GM18520 (cell line): ENCODE measurements at regions not wholly inside any gene's neighbourhood (a gene's known extent, or its start where the extent isn't known, plus 50 kb on each side); places are given as distances from the start of the nearest gene placed in this dataset.
"Not testable (repeated sequence)": the region's sequence is repeated elsewhere in the genome, so short reads cannot be mapped to it uniquely, and the experiment has no call there.

ENCODE experiments used
- ATAC-seq: cut with Tn5 transposase; IDR thresholded peaks from one replicate; pipeline ENCODE4 v1.9.1; 2021; ENCODE audit not compliant: unreplicated experiment

- no peak for ATAC-seq
Observed at GRCh38 chr6:17013701-17014100, 88.1 kb upstream of the STMND1 start.

- ATAC-seq: no peak
Observed at GRCh38 chr6:17012421-17013225, 89.2 kb upstream of the STMND1 start.

DNA sequence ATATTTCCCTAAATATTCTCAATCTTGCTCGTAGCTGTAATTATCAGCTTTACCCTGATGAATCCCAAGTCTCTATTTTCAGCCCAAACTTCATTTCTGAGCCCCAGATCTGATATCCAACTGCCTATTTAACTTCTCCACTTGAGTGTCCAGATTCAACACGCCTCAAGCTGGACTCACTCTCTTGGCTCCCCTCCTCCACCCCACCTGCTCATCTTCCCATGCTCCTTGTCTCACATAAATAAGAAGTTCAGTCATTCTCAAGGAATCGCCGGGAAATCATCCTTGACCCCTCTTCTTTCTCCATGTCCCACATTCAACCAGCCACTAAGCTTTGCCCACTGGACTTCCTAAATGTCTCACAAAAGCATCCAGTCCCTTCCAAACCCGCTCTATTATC lies 89.9 kb upstream of the STMND1 start:
- ATAC-seq: no peak

DNA sequence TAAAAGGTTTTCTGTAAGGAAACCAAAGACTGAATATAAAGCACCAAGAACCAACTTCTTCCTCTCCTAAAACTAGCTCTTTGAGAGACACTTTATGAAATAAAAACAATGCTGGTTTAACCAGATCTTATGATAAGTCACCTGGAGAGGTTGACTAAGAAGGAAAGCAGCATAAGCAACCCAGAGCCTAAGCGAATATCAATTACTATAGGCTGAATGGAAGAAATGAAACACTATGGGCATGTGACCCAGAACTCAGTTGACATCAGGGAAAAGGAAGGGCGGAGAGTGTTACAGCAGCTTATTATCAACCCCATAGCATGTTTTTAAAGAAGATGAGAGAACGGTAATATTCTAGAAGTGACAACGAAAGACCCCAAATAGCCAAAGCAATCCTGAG lies 94.1 kb upstream of the STMND1 start:
- ATAC-seq: no peak

DNA sequence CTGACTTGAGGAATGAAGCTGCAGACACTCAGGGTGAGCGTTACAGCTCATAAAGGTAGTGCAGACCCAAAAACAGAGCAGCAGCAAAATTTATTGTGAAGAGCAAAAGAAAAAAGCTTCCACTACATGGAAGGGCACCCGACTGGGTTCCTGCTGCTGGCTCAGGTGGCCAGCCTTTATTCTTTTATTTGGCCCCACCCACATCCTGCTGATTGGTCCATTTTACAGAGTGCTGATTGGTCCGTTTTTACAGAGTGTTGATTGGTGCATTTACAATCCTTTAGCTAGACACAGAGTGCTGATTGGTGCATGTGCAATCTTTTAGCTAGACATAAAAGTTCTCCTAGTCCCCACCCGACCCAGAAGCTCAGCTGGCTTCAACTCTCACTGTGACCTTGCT lies 95.3 kb upstream of the STMND1 start:
- ATAC-seq: no peak

DNA sequence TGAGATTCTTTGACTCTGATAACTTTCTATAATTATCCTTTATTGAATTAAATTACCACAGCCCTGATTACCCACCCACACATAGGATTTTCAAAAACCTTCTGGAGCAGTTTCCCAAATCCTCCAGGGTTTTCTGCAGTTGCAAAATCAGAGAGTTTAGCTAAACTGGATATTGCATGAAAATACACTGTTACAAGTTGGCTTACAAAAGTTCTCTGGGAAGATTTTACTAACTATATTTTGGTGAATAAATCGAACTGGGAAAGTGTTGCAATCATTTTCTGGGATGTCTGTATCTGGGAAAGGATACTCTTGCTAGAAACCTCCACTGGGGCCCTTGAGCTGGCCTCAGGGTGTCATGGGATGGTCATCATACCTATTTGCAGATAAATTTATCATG lies 97.6 kb upstream of the STMND1 start:
- no peak for ATAC-seq

DNA sequence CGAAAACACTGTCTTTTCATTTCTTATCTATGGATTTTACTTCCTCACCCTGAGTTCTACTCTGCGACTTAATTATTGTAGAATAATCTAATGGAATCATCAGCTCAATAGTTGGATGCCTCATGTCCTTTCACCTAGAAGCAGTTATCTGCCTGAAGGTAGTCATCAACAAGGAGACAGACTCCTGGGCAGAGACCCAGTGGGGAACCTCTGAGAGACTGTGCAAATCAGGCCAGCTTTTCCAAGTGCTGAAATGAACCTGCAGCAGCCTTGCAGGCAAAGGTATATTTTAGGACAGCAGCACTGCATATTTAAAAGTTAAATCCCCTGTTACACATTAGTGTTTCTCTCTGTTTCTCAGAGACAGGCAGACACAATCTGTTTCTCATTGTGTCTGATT lies 99.7 kb upstream of the STMND1 start:
- no peak for ATAC-seq

- ATAC-seq: no peak
Observed at GRCh38 chr6:17001188-17001587, 100.7 kb upstream of the STMND1 start.

DNA sequence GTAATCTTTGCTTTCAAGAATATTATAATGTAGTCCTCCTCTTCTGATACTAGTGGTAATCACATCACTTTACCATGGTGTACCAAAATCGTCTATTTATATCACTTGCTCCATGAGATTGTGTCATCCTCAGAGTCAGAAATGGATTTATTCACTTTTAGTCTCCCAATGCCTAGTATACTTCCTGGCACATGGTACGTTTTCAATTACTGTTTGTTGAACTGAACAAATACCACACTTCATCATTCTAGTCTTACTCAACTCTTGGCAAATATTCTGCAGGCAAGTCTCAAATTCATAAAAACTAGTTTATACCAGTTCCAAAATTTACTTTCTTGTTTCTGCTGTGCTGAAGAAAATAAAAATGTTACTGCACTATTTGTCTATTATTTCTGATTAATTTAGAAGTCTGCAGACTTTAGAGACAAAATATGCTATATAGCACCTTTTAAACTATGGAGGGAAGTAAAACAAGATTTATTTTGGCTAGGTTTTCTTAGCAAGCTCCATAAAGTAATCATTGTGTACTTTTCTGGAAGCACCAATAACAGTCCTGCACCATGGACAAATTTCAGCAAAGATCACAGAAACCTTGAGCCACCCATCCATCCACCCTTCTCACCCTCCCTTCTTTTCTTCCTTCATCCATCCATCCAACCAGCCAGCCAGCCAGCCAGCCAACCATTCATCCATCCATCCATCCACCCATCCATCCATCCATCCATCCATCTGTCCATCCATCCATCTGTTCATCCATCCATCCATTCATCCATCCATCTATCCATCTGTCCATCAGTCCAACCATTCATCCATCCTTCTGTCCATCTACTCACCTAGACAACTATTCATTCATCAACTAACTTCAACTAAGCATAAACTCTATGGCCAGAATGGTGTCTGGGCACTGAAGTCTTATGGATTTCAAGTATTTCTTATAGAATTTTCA lies 102.1 kb upstream of the STMND1 start:
- no peak for ATAC-seq

DNA sequence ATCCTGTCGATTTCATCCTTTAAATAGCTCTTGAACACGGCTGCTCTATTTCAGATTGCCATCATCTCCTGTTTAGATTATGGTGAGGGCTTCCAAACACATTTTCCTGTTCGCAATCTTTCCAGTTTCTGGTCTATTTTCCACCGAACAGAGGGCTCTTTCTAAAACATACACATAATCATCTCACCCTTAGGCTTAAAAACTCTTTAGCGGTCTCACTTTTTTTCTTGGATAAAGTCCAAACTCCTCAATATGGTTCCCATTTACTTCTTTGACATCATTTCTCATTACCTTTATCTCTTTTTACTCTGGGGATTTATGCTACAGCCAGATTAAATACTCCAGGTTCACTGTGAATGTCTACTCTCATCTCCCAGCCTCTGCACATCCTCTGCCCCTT lies 103.4 kb upstream of the STMND1 start:
- no peak for ATAC-seq

DNA sequence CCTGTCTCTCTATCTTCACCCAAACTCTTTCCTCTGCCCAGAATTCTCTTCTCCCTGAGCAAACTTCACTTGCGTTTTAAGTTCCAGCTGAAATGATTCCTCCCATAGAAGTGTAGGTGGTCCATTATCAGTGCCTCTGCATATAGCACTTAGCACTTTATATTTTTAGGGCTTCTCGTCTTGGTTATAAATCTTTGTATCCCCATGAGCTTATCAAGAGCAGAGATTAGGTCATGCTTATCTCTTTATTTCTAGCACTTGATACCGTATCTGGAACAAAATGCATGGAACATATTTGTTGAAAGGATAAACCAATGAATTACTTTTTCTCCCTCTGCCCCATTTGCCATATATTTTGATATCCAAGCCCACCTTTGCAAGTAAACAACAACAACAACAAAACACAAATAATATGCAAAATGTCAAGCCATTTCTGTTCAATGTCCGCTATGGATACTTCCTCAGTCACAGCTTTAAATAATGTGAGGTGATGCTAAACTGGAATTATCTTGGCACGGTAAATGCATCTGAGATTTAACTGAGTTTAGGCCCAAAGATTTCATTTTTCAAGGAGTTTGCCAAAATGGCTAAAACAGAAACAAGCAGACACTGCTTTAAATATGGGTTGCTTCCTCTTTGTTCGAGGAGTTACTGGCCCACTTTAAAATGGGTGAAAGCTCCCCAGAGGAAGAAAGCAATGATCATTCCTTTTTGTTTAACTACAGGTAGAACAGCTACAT lies 106.2 kb upstream of the STMND1 start:
- ATAC-seq: no peak

DNA sequence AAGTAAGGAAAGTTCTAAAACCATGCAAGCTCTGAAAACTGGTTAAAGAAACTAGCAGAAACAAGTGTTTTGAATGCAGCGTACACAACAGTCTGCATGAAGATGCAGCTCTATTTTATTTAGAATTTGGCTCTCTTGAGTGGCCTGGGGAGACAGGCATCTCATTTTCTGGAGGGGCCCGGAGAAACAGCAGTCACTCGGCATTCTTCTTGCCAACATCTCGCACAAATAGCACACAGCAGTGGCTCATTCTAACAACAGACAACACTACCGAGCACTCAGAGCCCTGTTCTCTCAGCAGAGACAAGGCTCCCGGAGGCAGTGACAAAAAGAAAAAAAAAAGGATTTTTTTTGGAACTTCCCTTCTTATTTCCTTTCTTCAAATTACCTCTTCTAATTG lies 108.5 kb upstream of the STMND1 start:
- no peak for ATAC-seq

GRCh38 chr6:16991981-16992629 lies 109.7 kb upstream of the STMND1 start:
- ATAC-seq: no peak

GRCh38 chr6:16989976-16990375 lies 111.9 kb upstream of the STMND1 start:
- ATAC-seq: not testable (repeated sequence)

- no peak for ATAC-seq
Observed at GRCh38 chr6:16989382-16989781, 112.5 kb upstream of the STMND1 start.

DNA sequence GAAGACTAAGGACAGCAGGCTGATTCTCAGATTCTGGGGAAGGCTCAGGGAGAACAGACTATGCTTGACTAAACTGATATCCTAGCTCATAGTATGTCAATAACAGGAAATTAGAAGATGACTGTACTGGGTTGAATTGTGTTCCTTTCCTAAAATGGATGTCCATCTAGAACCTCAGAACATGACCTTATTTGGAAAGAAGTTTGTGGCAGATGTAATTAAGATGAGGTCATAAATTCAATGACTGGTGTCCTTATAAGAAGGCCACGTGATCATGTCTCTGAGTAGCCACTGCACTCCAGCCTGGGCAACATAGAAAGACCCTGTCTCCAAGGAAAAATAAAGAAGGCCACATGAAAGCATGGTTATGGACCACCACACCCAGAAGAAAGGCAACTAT lies 113.9 kb upstream of the STMND1 start:
- ATAC-seq: no peak

- no peak for ATAC-seq
Observed at GRCh38 chr6:16985513-16986284, 116.2 kb upstream of the STMND1 start.

DNA sequence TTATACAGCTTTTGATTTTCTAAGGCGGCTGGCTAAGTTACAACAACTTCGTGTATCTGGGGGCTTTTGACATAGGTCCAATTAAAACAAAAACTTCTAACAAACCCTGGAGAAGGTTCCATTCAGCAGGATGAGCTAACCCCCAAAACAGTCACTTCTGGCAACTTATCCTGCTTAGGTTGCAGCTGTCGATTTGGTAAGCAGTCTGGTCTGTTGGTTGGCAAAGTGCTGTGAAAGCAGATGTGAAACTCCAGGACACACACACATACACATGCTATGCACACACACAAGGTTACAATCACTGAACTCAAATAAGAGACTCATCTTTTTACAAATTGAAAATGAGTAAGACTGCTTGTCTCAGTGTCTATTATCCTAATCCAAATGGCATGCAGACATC lies 119.0 kb upstream of the STMND1 start:
- ATAC-seq: no peak

DNA sequence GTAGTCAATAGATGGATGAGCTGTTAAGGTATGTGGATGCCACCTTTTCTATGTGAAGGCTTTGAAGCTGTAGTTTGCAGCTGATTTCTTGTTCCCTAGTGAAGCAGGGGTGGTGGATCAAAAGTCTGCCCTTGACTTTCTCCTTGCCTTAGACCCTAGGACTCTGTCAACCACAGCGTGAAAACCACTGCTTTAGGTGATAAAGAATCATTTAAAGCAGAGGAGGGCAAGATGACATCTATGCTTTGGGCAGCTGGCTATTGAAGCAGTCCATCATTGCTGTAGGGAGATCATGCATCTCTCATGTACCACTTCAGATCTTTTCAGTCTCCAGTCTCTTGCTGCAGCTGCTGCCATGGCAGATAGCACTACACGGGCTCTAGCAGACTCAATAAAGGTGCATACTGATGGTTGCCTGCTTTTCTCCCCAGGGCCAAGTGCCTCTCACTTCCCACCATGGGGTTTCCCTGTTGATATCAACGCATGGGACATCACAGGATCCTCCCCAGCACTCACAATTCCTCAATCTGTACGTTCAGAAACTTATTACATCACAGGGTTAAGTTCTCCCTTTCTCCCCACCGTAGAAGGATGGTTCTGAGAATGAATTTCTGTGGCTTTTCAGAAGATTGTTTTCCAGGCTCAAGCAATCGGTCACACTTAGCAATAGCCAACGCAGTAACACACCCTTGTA lies 122.0 kb upstream of the STMND1 start:
- no peak for ATAC-seq

DNA sequence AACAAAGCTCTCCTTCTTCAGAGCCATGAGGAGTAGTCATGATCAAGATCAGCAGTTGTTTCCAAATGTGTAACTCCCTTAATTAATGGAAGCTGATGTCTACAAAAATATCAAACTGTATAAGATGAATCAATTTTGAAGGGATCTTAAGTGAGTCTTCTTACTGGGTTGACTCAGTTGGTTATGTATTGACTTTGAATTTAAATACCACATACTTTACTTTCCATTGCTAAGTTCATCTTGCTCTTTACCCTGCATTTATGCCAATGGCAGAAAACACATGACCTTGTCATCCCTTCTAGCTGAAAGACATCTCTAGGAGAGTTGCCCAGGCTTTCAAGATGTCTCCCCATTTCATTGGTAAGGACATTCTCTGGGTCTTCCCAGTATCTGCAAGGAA lies 123.2 kb upstream of the STMND1 start:
- no peak for ATAC-seq
